ENCODE measurements at regions not wholly inside any gene's neighbourhood (a gene's known extent, or its start where the extent isn't known, plus 50 kb on each side); places are given as distances from the start of the nearest gene placed in this dataset.
"Not testable (repeated sequence)": the region's sequence is repeated elsewhere in the genome, so short reads cannot be mapped to it uniquely, and the experiment has no call there.

DNA sequence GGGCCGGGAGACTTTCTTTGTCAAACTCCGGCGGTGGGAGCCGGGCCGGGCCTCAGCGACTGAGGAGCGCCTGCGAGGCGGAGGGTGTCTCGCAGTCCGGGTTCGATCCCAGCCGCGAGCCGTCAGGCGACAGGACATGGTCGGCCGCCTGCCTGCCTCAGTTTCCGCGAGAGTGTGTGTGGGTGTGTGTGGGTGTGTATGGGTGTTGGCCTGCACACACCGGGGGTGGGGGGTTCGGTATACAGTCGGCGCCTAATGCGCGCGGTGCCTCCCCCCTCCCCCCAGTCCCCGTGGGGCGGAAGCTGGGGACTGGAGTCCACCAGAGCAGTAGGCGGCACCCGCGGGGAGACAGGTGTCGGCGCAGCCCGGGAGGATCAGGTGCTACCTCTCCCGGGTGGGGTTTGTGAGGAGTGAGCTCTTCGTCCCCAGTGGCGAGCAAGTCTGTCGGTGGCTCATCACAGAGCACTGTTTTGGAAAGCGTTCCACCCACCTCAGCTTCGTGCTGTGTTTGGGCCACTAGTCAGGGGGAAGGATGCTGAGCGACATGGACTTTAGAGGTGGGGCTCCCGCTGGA, 246.3 kb downstream of the GOLGA6L6 start:
- ATAC-seq (ENCODE audit: insufficient read depth, low read depth) (no peak), DNase-seq (no peak)
- Histone ChIP-seq H2AFZ (ENCODE audit: low read depth, low read length) (no peak overlapping the region), H3K4me2 (ENCODE audit: insufficient read depth, low read length) (no peak overlapping the region), H3K79me2 (ENCODE audit: insufficient read depth, low read length) (no peaks in the 10 kb centered on the region), H3K9me3 (ENCODE audit: insufficient read depth, low read length, severe bottlenecking) (no peaks in the 10 kb centered on the region), H4K20me1 (ENCODE audit: insufficient read depth, low read length) (no peaks in the 10 kb centered on the region), H3K4me1 (ENCODE audit: insufficient read depth, low read length) (no peaks in the 10 kb centered on the region), H3K27ac (ENCODE audit: low read length) (no peak overlapping the region), H3K27me3 (ENCODE audit: insufficient read depth, low read length, poor library complexity) (no peaks in the 10 kb centered on the region), H3K9ac (ENCODE audit: low read depth, low read length) (no peak overlapping the region), H3K36me3 (ENCODE audit: insufficient read depth, low read length) (no peaks in the 10 kb centered on the region), H3K4me3 (ENCODE audit: low read depth in 1 of 2, low read length in 2 of 2) (no peak overlapping the region)
- no peak for TF ChIP-seq EZH2 (IDR thresholded peaks at IDR 0.05; ENCODE audit: borderline replicate concordance, low read depth, low read length, severe bottlenecking)
- TF ChIP-seq, protein P1, sequence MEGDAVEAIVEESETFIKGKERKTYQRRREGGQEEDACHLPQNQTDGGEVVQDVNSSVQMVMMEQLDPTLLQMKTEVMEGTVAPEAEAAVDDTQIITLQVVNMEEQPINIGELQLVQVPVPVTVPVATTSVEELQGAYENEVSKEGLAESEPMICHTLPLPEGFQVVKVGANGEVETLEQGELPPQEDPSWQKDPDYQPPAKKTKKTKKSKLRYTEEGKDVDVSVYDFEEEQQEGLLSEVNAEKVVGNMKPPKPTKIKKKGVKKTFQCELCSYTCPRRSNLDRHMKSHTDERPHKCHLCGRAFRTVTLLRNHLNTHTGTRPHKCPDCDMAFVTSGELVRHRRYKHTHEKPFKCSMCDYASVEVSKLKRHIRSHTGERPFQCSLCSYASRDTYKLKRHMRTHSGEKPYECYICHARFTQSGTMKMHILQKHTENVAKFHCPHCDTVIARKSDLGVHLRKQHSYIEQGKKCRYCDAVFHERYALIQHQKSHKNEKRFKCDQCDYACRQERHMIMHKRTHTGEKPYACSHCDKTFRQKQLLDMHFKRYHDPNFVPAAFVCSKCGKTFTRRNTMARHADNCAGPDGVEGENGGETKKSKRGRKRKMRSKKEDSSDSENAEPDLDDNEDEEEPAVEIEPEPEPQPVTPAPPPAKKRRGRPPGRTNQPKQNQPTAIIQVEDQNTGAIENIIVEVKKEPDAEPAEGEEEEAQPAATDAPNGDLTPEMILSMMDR (IDR thresholded peaks at IDR 0.05; ENCODE audit: borderline replicate concordance, extremely low read depth, low read length, poor library complexity, severe bottlenecking) = no peak

DNA sequence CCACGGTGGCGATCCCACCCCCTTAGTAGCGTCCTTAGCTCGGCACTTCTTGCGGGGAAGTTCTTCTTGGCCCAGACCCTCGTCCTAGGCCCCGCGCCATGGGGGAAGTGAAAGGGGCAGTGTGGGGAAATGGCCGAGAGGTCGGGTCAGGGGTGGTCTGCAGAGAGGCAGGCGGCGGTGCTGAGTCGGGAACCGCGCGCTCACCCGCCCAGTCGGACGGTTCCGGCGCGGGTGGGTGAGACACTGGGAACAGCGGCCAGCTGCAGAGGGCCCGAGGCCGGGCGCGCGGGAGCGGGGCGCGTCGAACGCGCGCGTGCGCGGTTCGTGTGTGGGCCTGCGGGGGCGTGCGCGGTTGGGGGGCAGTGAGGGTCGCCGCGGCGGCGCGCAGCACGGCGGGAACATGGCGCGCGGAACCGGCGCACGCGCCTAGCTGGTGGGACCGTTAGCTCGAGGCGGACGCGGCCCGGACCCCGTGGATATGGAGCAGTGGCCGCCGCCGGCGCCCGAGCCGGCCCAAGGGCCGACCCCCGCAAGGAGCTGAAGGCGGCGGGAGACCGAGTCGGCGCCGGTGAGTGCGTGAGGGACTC, 246.9 kb downstream of the GOLGA6L6 start:
- H3K4me2 ChIP-seq (ENCODE audit: insufficient read depth, low read length) = no peak overlapping the region
- no peak overlapping the region for H3K27ac ChIP-seq (ENCODE audit: low read length)
- H2AFZ ChIP-seq (ENCODE audit: low read depth, low read length) = no peak overlapping the region
- no peaks in the 10 kb centered on the region for H3K79me2 ChIP-seq (ENCODE audit: insufficient read depth, low read length)
- no peak overlapping the region for H3K9ac ChIP-seq (ENCODE audit: low read depth, low read length)
- H3K9me3 ChIP-seq (ENCODE audit: insufficient read depth, low read length, severe bottlenecking) = no peaks in the 10 kb centered on the region
- no peaks in the 10 kb centered on the region for H4K20me1 ChIP-seq (ENCODE audit: insufficient read depth, low read length)
- TF ChIP-seq EZH2 (IDR thresholded peaks at IDR 0.05; ENCODE audit: borderline replicate concordance, low read depth, low read length, severe bottlenecking) = no peak
- TF ChIP-seq, protein P1 (IDR thresholded peaks at IDR 0.05; ENCODE audit: borderline replicate concordance, extremely low read depth, low read length, poor library complexity, severe bottlenecking) = no peak
- H3K4me3 ChIP-seq (ENCODE audit: low read depth in 1 of 2, low read length in 2 of 2) = no peak overlapping the region
- DNase-seq (no peak), ATAC-seq (ENCODE audit: insufficient read depth, low read depth) (no peak)
- no peaks in the 10 kb centered on the region for H3K27me3 ChIP-seq (ENCODE audit: insufficient read depth, low read length, poor library complexity)
- no peaks in the 10 kb centered on the region for H3K36me3 ChIP-seq (ENCODE audit: insufficient read depth, low read length)
- H3K4me1 ChIP-seq (ENCODE audit: insufficient read depth, low read length) = no peaks in the 10 kb centered on the region

DNA sequence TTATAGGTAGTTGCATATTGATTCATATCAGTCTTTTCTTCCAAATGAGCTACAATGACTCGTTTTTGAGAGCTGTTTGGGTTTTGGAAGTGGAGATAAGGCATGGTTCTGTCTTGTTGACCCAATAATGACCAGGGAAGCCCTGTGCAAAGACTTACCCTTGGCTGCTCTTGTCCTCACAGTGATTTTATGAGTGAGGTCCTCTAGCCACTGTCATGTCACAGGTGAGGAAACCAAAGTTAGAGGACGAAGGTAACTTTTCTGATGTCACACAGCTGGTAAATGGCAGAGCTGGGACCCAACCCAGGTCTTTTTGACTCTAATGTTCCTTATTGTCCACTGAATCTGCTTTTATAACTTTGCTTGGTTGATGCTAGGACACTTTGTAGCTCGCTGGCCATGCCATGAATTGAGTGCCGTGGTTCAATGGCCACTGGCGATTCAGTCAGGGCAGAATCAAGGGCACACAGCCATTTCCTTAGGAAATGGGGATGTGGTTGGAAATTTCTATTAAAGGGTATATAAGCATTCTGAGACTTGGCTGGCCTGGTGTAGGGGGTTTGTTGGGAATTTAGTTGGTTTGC, 249.1 kb downstream of the GOLGA6L6 start:
- not testable (repeated sequence) for H3K9me3 ChIP-seq (ENCODE audit: insufficient read depth, low read length, severe bottlenecking); H2AFZ ChIP-seq (ENCODE audit: low read depth, low read length); H3K4me2 ChIP-seq (ENCODE audit: insufficient read depth, low read length); H3K27me3 ChIP-seq (ENCODE audit: insufficient read depth, low read length, poor library complexity); H3K4me1 ChIP-seq (ENCODE audit: insufficient read depth, low read length); H3K79me2 ChIP-seq (ENCODE audit: insufficient read depth, low read length); ATAC-seq (ENCODE audit: insufficient read depth, low read depth); H3K36me3 ChIP-seq (ENCODE audit: insufficient read depth, low read length); H3K4me3 ChIP-seq (ENCODE audit: low read depth in 1 of 2, low read length in 2 of 2); H3K9ac ChIP-seq (ENCODE audit: low read depth, low read length); H4K20me1 ChIP-seq (ENCODE audit: insufficient read depth, low read length); DNase-seq; H3K27ac ChIP-seq (ENCODE audit: low read length)

DNA sequence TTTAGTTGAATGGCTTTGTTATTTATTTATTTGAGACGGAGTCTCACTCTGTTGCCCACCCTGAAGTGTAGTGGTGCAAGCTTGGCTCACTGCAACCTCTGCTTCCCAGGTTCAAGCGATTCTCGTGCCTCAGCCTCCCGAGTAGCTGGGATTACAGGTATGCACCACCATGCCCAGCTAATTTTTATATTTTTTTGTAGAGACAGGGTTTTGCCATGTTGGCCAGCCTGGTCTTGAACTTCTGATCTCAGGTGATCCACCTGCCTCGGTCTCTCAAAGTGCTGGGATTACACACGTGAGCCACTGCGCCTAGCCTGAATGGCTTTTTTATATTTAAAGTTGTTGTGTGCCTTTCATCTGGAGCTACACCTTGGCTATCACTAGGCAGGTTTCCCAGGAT, 250.0 kb downstream of the GOLGA6L6 start:
- not testable (repeated sequence) for H3K4me3 ChIP-seq (ENCODE audit: low read depth in 1 of 2, low read length in 2 of 2); H2AFZ ChIP-seq (ENCODE audit: low read depth, low read length); H3K27me3 ChIP-seq (ENCODE audit: insufficient read depth, low read length, poor library complexity); H3K9ac ChIP-seq (ENCODE audit: low read depth, low read length); H3K9me3 ChIP-seq (ENCODE audit: insufficient read depth, low read length, severe bottlenecking); H4K20me1 ChIP-seq (ENCODE audit: insufficient read depth, low read length); DNase-seq; H3K79me2 ChIP-seq (ENCODE audit: insufficient read depth, low read length); H3K4me2 ChIP-seq (ENCODE audit: insufficient read depth, low read length); H3K36me3 ChIP-seq (ENCODE audit: insufficient read depth, low read length); H3K27ac ChIP-seq (ENCODE audit: low read length); ATAC-seq (ENCODE audit: insufficient read depth, low read depth); H3K4me1 ChIP-seq (ENCODE audit: insufficient read depth, low read length)

DNA sequence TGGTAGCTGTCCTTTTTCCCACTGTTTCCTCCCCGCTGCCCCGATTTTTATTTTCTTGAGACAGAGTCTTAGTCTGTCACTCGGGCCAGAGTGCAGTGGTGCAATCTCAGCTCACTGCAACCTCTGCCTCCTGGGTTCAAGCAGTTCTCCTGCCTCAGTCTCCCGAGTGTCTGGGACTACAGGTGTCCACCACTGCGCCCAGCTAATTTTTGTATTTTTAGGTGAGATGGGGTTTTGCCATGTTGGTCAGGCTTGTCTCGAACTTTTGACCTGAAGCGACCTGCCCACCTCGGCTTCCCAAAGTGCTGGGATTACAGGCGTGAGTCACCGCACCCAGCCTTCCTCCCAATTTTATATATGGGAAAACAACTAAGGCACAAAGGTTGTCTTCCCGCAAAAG, 251.0 kb downstream of the GOLGA6L6 start:
- not testable (repeated sequence) for H3K9me3 ChIP-seq (ENCODE audit: insufficient read depth, low read length, severe bottlenecking); H3K9ac ChIP-seq (ENCODE audit: low read depth, low read length); H3K4me3 ChIP-seq (ENCODE audit: low read depth in 1 of 2, low read length in 2 of 2); DNase-seq; H4K20me1 ChIP-seq (ENCODE audit: insufficient read depth, low read length); H3K36me3 ChIP-seq (ENCODE audit: insufficient read depth, low read length); H3K4me1 ChIP-seq (ENCODE audit: insufficient read depth, low read length); H3K79me2 ChIP-seq (ENCODE audit: insufficient read depth, low read length); H3K4me2 ChIP-seq (ENCODE audit: insufficient read depth, low read length); ATAC-seq (ENCODE audit: insufficient read depth, low read depth); H3K27ac ChIP-seq (ENCODE audit: low read length); H3K27me3 ChIP-seq (ENCODE audit: insufficient read depth, low read length, poor library complexity); H2AFZ ChIP-seq (ENCODE audit: low read depth, low read length)

DNA sequence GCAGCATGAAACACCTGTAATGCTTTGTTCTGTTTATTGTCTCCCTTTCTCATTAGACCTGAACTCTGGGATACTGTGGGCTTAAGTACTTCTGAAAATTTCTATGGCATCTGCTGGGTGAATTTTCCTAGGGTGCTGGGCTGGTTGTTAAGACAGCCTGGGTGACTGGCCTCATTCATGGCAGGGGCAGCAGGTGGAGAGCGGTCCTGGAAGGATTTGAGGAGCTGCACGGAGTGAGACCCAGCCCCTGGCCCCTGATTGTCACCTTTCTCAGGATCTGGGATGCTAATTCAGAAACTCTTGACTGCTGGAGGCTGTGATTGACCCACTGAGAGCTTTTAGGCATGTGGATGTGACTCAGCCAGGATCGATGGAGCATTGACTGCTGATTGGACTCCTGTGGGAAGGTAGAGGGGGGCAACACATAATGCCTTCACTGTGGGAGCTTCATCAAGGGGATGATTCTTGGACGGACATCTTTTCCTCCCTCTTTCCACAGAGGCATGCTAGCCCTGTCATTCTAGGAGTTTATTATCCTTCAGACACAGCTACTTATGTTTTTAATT, 252.0 kb downstream of the GOLGA6L6 start:
- not testable (repeated sequence) for H3K9me3 ChIP-seq (ENCODE audit: insufficient read depth, low read length, severe bottlenecking); H3K4me2 ChIP-seq (ENCODE audit: insufficient read depth, low read length); H2AFZ ChIP-seq (ENCODE audit: low read depth, low read length); H3K27ac ChIP-seq (ENCODE audit: low read length); DNase-seq; H4K20me1 ChIP-seq (ENCODE audit: insufficient read depth, low read length); H3K4me3 ChIP-seq (ENCODE audit: low read depth in 1 of 2, low read length in 2 of 2); H3K9ac ChIP-seq (ENCODE audit: low read depth, low read length); H3K27me3 ChIP-seq (ENCODE audit: insufficient read depth, low read length, poor library complexity); H3K4me1 ChIP-seq (ENCODE audit: insufficient read depth, low read length); H3K79me2 ChIP-seq (ENCODE audit: insufficient read depth, low read length); H3K36me3 ChIP-seq (ENCODE audit: insufficient read depth, low read length); ATAC-seq (ENCODE audit: insufficient read depth, low read depth)

Measured in DND-41 (cell line).